Right lung (tissue), 2 donors: ENCODE measurements at regions not wholly inside any gene's neighbourhood (a gene's known extent, or its start where the extent isn't known, plus 50 kb on each side); places are given as distances from the start of the nearest gene placed in this dataset.

Experiments
- DNase-seq, 2 donors: peaks; one replicate each; pipeline ENCODE4 v3.0.0-alpha.2; 2013

DNA sequence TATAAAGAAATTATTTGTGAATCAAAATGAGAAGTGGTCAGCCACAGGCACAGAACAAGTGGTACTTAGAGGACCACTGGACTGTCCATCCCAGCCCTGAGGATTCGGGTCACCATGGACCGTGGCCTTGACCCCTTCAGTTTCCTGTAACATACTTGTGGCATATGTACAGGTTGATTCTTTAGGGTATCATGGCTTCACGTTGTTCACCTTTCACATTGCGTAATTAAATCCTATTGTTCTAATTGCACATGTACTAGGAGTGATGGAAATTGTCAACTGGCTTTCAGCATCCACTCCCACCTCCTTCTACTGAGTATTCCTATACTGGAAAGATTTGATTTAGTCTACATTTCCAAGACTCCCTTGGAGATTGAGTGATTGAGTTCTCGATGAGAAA is 148.3 kb upstream of the GJB5 start:
- DNase-seq: no peak

GRCh38 chr1:34610063-34610462 is 144.8 kb upstream of the GJB5 start:
- no peak for DNase-seq

GRCh38 chr1:34611571-34611970 is 143.3 kb upstream of the GJB5 start:
- no peak for DNase-seq

GRCh38 chr1:34612091-34612827 is 142.6 kb upstream of the GJB5 start:
- DNase-seq: no peak

GRCh38 chr1:34617321-34618118 is 137.3 kb upstream of the GJB5 start:
- DNase-seq: no peak

DNA sequence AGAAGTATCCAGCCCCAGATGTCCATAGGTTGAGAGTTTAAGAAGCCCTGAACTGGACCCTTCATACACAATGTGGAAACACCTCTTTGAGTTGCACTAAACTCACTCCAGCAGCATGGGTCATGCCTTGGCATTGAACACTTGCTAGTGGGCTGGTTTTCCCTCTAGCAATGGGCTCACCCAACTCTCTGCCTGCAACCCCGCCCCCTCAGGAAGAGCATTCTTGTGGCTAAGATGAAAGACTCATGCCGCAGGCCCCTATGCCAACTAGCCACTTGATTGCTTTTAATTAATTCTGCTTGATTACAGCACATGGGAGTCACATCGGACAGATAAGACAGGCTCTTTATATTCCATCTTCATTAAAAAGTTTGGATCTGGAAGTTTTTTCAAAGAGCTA is 136.5 kb upstream of the GJB5 start:
- DNase-seq: no peak

DNA sequence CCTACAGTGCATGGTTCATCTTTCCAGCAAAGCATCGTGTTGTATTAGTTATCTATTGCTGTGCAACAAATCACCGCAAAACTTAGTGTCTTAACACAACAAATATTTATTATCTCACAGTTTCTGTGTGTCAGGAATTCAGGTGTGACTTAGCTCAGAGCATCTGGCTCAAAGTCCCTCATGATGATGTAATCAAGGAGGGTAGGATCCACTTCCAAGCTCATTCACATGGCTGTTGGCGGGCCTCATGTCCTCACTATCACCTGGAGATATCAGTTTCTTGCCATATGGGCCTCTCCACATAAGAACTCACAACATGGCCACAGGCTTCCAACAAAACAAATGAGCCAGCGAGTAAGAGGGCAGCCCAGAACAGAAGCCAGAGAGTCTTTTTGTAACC is 135.6 kb upstream of the GJB5 start:
- no peak for DNase-seq

DNA sequence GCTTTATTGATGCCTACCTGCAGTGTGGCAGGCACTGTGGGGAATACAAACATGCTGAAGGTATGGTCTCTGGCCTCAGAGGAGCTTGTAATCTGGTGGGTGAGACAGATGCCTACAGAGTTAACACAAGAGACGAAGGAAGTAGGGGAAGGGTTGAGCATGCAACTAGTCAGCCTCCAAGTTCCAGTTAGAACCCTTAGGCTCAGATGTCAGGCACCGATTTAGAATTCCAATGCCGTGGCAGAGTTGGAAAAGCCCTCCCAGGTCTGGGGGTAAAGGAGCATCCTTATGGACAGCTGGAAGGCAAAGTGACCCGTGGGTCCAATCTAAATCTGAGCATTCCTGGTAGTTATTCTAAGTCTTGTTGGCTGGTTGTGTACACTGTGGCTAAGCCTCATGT is 132.9 kb upstream of the GJB5 start:
- DNase-seq: no peak

- no peak for DNase-seq
Observed at GRCh38 chr1:34625521-34626015, 129.3 kb upstream of the GJB5 start.

DNA sequence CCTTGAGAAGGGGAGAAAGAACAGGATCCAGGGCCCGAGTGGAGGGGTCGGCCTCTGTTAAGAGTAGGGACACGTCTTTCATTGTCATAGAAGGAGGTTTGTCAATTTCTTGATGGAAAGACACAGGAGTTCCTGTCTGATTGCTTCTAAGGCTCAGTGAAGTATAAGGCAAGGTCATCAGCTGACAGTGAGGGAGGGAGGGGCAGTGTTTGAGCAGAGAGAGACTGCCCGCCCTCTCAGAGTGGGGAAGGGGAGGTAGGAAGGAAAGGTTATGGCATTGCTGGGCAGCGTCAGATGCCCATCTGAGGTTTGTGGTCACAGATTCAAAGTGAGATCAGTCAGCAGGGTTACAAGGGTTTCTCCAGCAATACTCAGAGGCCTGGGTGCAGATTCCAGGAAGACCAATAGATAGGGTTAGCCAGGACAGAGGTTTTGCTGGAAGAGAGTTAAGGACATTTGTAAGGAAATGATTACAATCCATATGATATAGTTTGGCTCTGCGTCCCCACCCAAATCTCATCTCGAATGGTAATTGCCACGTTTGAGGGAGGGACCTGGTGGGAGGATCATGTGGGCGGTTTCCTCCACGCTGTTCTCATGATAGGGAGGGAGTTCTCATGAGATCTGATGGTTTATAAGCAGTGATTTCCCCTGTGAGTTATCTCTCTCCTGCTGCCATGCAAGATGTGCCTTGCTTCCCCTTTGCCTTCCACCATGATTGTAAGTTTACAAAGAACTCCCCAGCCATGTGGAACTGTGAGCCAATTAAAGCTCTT is 127.2 kb upstream of the GJB5 start:
- DNase-seq: no peak

DNA sequence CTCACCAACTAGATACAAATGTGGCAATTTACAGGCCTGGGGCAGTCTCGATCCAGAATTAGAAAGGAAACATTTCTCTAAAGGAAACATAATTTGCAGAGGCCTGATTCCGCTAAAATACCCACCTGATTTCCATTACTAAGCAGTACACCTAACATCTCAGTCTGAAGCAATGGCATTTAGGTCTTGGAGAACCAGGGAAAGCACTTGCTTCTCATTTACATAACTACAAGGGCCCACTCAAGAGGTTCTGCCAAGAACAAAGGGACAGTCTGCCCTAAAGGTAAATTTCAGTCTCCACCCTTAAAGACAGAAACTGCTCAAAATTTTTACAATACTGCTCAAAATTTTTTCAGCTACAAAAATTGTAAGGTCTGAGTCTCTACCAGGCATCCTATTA is 123.7 kb upstream of the GJB5 start:
- DNase-seq: no peak

DNA sequence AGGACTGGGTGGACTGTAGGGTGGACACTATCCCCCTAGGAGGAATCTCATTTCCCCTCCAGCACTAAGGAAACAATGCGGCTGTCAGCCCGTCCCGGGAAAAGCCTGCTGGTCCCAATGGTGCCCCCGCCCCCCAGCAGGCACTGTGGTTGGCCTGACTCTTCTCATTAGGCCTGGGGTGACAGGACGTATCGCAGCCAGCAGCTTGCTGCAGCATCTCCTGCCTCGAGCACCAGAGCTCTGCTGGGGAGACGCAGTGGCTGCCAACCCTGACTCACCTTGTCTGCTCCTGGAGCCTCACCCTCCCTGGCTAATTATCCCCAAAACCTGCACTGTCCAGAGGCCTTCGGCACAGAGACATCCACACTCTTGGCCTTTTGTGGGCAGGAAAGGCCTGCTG is 115.1 kb upstream of the GJB5 start:
- DNase-seq: no peak

GRCh38 chr1:34640654-34641401 is 114.0 kb upstream of the GJB5 start:
- no peak for DNase-seq

- DNase-seq: no peak
Observed at GRCh38 chr1:34642679-34643078, 112.2 kb upstream of the GJB5 start.

GRCh38 chr1:34645109-34645688 is 109.6 kb upstream of the GJB5 start:
- DNase-seq: no peak

DNA sequence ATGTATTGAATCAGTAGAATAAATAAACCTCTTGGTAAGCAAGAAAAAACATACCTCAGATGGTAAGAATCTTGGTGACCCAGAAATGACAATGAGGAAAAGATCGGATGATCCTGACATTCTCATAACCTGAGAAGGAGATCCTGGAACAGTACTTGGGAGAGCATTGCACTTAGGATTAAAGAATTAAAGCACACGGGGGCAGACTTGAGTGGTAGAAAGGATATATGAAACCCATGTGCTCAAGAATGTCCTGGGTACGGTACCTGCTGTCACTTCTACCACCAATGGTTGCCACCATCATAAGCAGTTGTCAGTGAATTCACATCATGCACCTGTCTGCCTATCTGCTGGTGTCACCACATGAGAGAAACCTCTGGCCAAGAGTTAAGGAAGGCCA is 108.9 kb upstream of the GJB5 start:
- no peak for DNase-seq

GRCh38 chr1:34648501-34648900 is 106.3 kb upstream of the GJB5 start:
- no peak for DNase-seq

DNA sequence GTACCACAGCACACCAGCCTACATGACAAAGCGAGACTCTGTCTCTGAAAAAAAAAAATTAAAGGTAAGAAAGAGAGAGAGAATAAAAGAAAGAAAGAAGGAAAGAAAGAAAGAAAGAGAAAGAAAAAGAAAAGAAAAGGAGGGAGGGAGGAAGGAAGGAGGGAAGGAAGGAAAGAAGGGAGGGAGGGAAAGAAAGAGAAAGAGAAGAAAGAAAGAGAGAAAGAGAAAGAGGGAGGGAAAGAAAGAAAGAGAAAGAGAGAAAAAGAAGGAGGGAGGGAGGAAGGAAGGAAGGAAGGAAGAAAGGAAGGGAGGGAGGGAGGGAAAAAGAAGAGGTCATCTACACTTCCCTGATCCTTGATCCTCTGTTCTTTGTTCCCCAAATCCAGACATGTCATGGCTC is 104.8 kb upstream of the GJB5 start:
- no peak for DNase-seq

GRCh38 chr1:34650800-34651199 is 104.0 kb upstream of the GJB5 start:
- no peak for DNase-seq

DNA sequence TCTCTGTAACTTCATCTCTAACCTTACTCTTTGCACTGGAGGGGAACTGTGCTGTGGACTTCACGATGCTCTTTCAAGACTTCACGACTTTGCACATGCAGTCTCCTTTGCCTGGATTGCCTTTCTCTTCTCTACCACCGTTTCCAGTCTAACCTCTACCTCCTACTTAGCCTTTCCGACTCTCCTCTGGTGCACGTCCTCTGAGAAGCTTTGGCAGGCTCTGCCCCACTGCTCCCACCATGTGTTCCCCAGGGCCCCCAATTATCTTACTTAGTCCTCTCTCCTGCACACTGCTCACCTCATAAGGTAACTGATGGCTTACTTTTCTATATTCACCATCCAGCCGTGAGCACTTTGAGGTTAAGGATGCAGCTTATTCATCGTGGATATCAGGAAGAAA is 101.7 kb upstream of the GJB5 start:
- no peak for DNase-seq

DNA sequence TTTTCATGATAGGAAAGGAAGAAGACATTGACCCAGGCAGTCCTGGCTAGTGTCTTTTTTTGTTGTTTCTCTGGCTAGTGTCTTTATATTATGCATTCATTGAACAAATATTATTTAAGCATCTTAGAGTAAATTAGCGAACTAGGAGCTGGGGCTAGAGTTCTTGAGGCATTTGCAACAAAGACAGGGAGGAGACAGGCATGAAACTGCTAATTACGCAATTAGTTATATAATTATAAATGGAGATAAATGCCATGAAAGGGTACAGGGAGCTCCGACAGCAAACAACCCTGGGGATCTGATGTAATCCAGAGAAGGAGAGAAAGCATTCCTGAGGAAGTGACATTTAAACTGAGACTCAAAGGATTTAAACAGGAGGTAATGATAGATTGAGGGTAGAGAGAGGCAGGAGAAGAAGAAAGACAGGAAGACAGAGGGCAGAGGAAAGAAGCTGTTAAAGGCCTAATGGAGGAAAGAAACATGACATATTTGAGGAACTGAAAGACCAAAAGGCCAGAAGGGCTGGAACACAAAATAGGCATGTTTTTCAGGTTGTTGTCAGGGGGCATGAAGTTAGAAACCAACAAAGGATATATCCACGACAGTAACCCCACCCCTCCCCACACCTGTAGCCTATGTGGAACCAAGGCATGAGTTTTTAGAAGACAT is 99.5 kb upstream of the GJB5 start:
- DNase-seq: no peak
